ENCODE measurements at regions not wholly inside any gene's neighbourhood (a gene's known extent, or its start where the extent isn't known, plus 50 kb on each side); places are given as distances from the start of the nearest gene placed in this dataset.

- no peaks in the 10 kb centered on the region for H3K27me3 Mint-ChIP-seq
- H3K27ac Mint-ChIP-seq = no peak overlapping the region
- H3K4me1 Mint-ChIP-seq = no peaks in the 10 kb centered on the region
- no peaks in the 10 kb centered on the region for H3K36me3 Mint-ChIP-seq
- peaks cover 0 to 9% (median 0%) of the 10 kb centered on the region in 3 donors for H3K9me3 Mint-ChIP-seq
- no peak overlapping the region for H3K4me3 Mint-ChIP-seq
Measured at GRCh38 chr6:8583291-8583690, 147.9 kb upstream of the SLC35B3 start.

DNA sequence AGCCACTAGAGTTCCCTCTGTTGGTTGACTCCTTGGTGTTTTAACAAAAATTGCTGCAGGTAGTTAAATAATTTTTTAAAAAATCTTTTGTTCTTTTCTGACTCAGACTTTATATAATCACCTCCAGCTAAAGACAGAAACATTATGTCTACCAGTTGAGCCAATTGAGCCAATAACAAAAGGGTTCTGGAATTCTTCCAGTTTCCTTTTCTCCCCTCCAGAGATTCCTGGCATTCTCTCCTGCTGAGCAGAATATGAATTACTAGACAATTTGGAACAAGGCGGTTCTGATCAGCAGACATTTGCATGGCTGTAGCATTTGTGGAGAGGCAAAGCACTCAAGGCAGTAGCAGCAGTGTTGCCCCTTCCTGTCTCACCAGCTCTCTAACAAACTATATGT, 144.0 kb upstream of the SLC35B3 start:
- Mint-ChIP-seq H3K9me3 (peaks cover 0 to 3% (median 0%) of the 10 kb centered on the region in 3 donors), H3K36me3 (peaks cover 1% of the 10 kb centered on the region), H3K4me1 (no peaks in the 10 kb centered on the region), H3K27ac (no peak overlapping the region), H3K27me3 (no peaks in the 10 kb centered on the region), H3K4me3 (no peak overlapping the region)

DNA sequence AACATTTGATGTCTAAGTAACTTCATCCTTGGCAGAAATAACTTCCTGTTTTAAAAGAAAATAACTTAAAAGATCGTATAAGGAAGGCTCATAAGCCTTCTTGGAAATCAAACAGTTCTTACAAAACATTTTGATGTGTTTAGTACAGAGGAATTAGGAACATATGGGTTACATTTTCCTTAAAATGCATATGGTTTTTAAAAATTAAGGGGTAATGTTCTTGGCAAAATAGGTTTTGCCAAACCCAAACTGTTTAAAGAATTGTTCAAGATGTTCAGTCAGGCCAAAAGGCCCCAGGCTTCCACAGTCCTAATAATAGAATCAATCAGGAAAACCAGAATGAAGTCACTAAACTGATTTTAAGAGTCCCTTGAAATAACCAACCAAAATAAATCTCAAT, 142.7 kb upstream of the SLC35B3 start:
- Mint-ChIP-seq H3K27me3 (no peaks in the 10 kb centered on the region), H3K36me3 (peaks cover 1% of the 10 kb centered on the region), H3K27ac (no peak overlapping the region), H3K4me3 (no peak overlapping the region), H3K9me3 (peaks cover 0 to 2% (median 0%) of the 10 kb centered on the region in 3 donors), H3K4me1 (no peaks in the 10 kb centered on the region)

DNA sequence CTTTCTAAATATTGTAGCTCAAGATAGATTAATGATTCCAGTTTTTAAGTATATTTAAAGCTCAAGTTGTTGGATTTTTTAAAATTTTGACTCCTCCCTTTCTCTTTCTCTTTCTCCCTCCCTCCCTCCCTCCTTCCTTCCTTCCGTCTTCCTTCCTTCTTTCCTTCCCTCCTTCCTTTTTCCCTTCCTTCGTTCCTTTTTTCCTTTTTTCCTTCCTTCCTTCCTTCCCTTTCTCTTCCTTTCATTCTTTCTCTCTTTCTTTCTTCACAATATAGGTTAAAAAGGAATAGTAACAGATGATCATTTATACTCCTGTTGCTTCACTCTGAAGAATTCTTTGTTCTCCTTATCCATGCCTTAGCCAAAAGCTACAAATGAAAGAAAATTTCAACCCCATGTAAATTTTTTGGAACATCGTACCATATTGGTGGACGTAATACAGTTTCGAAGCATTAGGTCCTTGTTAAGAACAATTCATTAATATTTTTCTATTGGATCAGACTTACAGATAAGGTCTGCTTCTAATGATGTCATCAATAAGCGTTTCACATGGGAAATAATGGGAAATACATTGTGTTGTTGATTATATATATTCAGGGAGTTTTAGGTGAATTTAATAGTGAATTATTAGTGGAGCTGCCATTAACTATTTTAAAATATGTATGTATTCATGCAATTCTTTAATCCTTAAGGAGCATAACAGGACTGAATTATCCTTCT, 139.6 kb upstream of the SLC35B3 start:
- Mint-ChIP-seq H3K27ac (no peak overlapping the region), H3K36me3 (peaks cover 1% of the 10 kb centered on the region), H3K4me1 (no peaks in the 10 kb centered on the region), H3K9me3 (no peaks in the 10 kb centered on the region), H3K27me3 (no peaks in the 10 kb centered on the region), H3K4me3 (no peak overlapping the region)

GRCh38 chr6:8574311-8574710, 139.0 kb upstream of the SLC35B3 start:
- no peaks in the 10 kb centered on the region for H3K4me1 Mint-ChIP-seq
- H3K27ac Mint-ChIP-seq = no peak overlapping the region
- no peaks in the 10 kb centered on the region for H3K9me3 Mint-ChIP-seq
- no peak overlapping the region for H3K4me3 Mint-ChIP-seq
- no peaks in the 10 kb centered on the region for H3K27me3 Mint-ChIP-seq
- H3K36me3 Mint-ChIP-seq = peaks cover 1% of the 10 kb centered on the region

DNA sequence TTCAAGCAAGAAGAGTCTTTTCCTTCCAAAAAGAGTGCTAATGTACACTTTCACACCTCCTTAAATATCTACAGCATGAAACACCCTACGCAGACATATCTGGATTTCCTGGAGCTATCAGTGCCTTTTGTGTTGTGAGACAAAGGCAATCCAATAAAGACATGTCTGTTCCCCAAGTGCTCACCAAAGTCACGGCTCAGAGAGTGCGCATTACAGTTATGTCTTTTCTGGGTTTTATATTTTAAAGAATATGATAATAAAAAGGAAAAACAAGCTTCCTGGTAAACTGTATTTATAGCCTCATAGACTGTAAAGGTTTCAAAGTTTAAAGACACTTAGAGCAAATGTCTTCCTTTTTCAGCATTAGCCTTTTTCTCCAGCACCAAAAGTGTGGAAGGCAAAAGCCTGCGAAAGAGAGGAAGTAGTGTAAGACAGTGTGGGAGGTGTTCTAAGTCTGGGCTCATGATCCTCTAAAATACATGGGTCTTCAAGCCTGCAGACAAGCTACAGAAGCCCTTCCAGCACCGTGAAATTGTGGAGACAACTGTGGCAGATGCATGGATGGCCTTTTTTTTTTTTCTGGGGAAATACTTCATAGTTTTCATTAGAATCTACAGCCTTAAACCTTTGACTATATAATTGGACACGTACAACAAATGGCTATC, 135.0 kb upstream of the SLC35B3 start:
- H3K4me3 Mint-ChIP-seq = no peak overlapping the region
- no peaks in the 10 kb centered on the region for H3K27me3 Mint-ChIP-seq
- H3K9me3 Mint-ChIP-seq = peaks cover 0 to 3% (median 0%) of the 10 kb centered on the region in 3 donors
- no peak overlapping the region for H3K27ac Mint-ChIP-seq
- no peaks in the 10 kb centered on the region for H3K4me1 Mint-ChIP-seq
- H3K36me3 Mint-ChIP-seq = peaks cover 2% of the 10 kb centered on the region

DNA sequence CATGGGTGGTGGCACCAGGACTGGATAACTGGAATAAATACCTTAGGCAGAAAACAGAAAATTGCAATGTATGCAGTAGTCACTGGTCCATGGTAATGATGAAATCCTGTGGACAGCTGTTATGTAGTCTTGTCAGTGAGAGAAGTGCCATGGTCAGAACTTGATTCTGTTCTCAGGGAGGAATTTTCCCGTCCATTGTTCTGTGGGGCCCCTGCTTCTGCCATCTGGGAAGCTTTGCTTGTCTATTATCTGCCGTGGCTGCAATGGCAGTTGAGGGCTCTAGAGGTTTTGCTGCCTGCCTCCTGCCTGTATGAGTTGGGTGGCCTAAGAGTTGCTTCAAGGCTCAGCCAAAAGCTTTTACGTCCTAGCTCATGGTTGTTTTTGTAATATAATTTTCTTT, 126.8 kb upstream of the SLC35B3 start:
- H3K27ac Mint-ChIP-seq = no peak overlapping the region
- H3K9me3 Mint-ChIP-seq = no peaks in the 10 kb centered on the region
- H3K27me3 Mint-ChIP-seq = no peaks in the 10 kb centered on the region
- H3K4me3 Mint-ChIP-seq = no peak overlapping the region
- H3K36me3 Mint-ChIP-seq = peaks cover 2% of the 10 kb centered on the region
- H3K4me1 Mint-ChIP-seq = peaks cover 0 to 2% (median 0%) of the 10 kb centered on the region in 3 donors

GRCh38 chr6:8558953-8559352, 123.6 kb upstream of the SLC35B3 start:
- Mint-ChIP-seq H3K9me3 (no peaks in the 10 kb centered on the region), H3K27ac (no peak overlapping the region), H3K4me3 (no peak overlapping the region), H3K27me3 (no peaks in the 10 kb centered on the region), H3K4me1 (peaks cover 0 to 2% (median 0%) of the 10 kb centered on the region in 3 donors), H3K36me3 (no peaks in the 10 kb centered on the region)

GRCh38 chr6:8557014-8557748, 121.8 kb upstream of the SLC35B3 start:
- H3K36me3 Mint-ChIP-seq = no peaks in the 10 kb centered on the region
- H3K27me3 Mint-ChIP-seq = no peaks in the 10 kb centered on the region
- no peak overlapping the region for H3K4me3 Mint-ChIP-seq
- H3K4me1 Mint-ChIP-seq = no peaks in the 10 kb centered on the region
- H3K27ac Mint-ChIP-seq = no peak overlapping the region
- H3K9me3 Mint-ChIP-seq = no peaks in the 10 kb centered on the region

GRCh38 chr6:8556370-8557013, 121.1 kb upstream of the SLC35B3 start:
- Mint-ChIP-seq H3K4me1 (no peaks in the 10 kb centered on the region), H3K4me3 (no peak overlapping the region), H3K27ac (no peak overlapping the region), H3K27me3 (no peaks in the 10 kb centered on the region), H3K36me3 (no peaks in the 10 kb centered on the region), H3K9me3 (no peaks in the 10 kb centered on the region)

- H3K27ac Mint-ChIP-seq = no peak overlapping the region
- no peaks in the 10 kb centered on the region for H3K36me3 Mint-ChIP-seq
- H3K9me3 Mint-ChIP-seq = no peaks in the 10 kb centered on the region
- no peak overlapping the region for H3K4me3 Mint-ChIP-seq
- no peaks in the 10 kb centered on the region for H3K27me3 Mint-ChIP-seq
- H3K4me1 Mint-ChIP-seq = no peaks in the 10 kb centered on the region
Measured at GRCh38 chr6:8551993-8552392, 116.6 kb upstream of the SLC35B3 start.

- no peaks in the 10 kb centered on the region for H3K9me3 Mint-ChIP-seq
- H3K4me3 Mint-ChIP-seq = no peak overlapping the region
- no peaks in the 10 kb centered on the region for H3K4me1 Mint-ChIP-seq
- no peaks in the 10 kb centered on the region for H3K27me3 Mint-ChIP-seq
- no peak overlapping the region for H3K27ac Mint-ChIP-seq
- no peaks in the 10 kb centered on the region for H3K36me3 Mint-ChIP-seq
Measured at GRCh38 chr6:8551386-8551785, 116.0 kb upstream of the SLC35B3 start.

DNA sequence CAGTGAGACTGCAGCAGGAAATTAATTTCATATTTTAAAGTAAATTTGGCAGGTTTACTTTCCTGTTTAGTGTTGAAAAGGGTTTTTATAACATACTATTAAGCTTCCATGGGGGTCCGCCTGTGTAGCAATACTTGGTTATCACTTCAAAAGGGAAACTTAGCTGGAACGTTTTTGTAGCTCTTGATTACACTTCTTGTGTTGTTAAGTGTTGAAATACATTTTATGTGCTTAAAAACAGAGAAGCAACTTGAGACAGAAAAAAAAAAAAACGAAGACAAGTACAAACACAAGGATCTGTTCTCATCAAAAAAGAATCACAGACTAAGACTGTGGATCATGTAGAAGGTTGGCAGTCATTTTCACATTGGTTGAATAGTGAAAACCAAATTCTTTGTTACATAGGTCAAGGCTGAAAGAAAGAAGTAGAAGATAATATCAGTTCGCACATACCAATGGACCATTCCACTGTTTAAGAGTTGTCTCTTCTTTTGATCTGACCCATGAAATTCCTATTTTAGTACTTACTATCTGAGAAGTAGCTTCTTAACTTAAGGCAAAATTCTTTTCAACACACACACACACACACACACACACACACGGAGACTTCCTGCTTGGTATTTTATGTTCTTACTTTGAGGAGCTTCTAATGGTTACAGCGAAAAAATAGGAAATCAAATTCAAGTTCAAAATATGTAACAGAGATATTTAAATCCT, 113.9 kb upstream of the SLC35B3 start:
- Mint-ChIP-seq H3K36me3 (no peaks in the 10 kb centered on the region), H3K4me3 (no peak overlapping the region), H3K4me1 (no peaks in the 10 kb centered on the region), H3K9me3 (no peaks in the 10 kb centered on the region), H3K27ac (no peak overlapping the region), H3K27me3 (no peaks in the 10 kb centered on the region)

DNA sequence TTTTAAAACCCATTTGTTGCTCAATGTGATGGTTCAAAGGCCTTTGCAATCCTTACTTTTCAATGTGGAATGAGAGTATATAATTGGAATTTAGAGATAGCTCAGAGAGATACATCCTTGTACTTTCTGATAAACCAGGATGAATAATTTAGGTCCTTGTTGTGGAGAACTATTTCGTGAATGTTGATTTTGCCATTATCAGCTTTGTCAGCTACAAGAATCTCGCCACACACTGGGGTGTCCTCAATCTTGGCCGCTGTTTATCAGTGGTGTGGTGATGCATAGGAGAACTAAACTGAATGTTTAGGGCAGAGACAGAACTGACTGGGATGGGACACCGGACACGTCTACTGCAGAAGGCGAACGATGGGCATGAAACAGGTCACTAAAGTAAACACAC, 111.2 kb upstream of the SLC35B3 start:
- no peaks in the 10 kb centered on the region for H3K36me3 Mint-ChIP-seq
- H3K27me3 Mint-ChIP-seq = no peaks in the 10 kb centered on the region
- no peak overlapping the region for H3K4me3 Mint-ChIP-seq

DNA sequence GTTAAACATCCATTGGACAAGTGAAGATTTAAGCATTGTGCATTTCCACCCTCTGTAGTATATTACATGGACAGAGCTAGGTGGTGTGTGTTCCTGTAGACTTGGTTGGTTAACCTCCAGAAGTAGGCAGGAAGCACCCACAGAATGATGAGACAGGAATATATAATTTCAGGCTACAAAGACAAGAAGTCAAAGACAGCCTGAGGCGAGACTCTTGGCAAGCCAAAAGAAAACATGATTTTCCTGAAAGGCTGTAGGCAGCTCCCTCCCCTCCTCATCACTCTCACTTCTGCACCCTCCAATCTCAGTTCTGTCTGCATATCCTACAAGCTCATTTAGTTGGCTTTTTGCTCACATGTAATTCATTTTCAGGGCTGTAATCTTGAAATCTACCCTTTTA, 110.0 kb upstream of the SLC35B3 start:
- no peaks in the 10 kb centered on the region for H3K36me3 Mint-ChIP-seq
- no peaks in the 10 kb centered on the region for H3K4me1 Mint-ChIP-seq
- peaks cover under 1 to 6% (median 4%) of the 10 kb centered on the region in 3 donors for H3K9me3 Mint-ChIP-seq
- H3K4me3 Mint-ChIP-seq = no peak overlapping the region
- H3K27me3 Mint-ChIP-seq = no peaks in the 10 kb centered on the region
- H3K27ac Mint-ChIP-seq = no peak overlapping the region

More for the DNA sequence above, 111.2 kb upstream of the SLC35B3 start:
- Mint-ChIP-seq H3K9me3 (no peaks in the 10 kb centered on the region), H3K4me1 (no peaks in the 10 kb centered on the region), H3K27ac (no peak overlapping the region)
